H9 (cell line): ENCODE measurements at regions not wholly inside any gene's neighbourhood (a gene's known extent, or its start where the extent isn't known, plus 50 kb on each side); places are given as distances from the start of the nearest gene placed in this dataset.

Experiments used
- DNase-seq: peaks from one replicate; pipeline ENCODE4 v3.0.0-alpha.2; 2017
- H2AFZ ChIP-seq: one replicate; pipeline ENCODE4 v1.6.1; 2013; ENCODE audit warnings: mild to moderate bottlenecking, low read length, control low read depth, moderate library complexity
- H2AK5ac ChIP-seq: 2 replicates; pipeline ENCODE4 v1.6.1; 2013; ENCODE audit warnings: low read length, control low read depth, mixed read lengths; ENCODE audit not compliant: insufficient read length
- H2BK120ac ChIP-seq: one replicate; pipeline ENCODE4 v1.6.1; 2013; ENCODE audit warnings: low read depth, mild to moderate bottlenecking, low read length, control low read depth, inconsistent platforms; ENCODE audit not compliant: poor library complexity, severe bottlenecking
- H2BK12ac ChIP-seq: 2 replicates; pipeline ENCODE4 v1.6.1; 2013; ENCODE audit warnings: low read length, control low read depth, mixed read lengths, low read depth; ENCODE audit not compliant: insufficient read length
- H2BK15ac ChIP-seq: 2 replicates; pipeline ENCODE4 v1.6.1; 2013; ENCODE audit warnings: low read depth, low read length, control low read depth
- H2BK20ac ChIP-seq: one replicate; pipeline ENCODE4 v1.6.1; 2013; ENCODE audit warnings: low read depth, mild to moderate bottlenecking, low read length, control low read depth, inconsistent platforms; ENCODE audit not compliant: poor library complexity, severe bottlenecking
- H2BK5ac ChIP-seq: 2 replicates; pipeline ENCODE4 v1.6.1; 2013; ENCODE audit warnings: low read length, control low read depth, mixed read lengths; ENCODE audit not compliant: insufficient read length
- H3K14ac ChIP-seq: 2 replicates; pipeline ENCODE4 v1.6.1; 2013; ENCODE audit warnings: low read length, control low read depth; ENCODE audit not compliant: insufficient read depth
- H3K18ac ChIP-seq: 2 replicates; pipeline ENCODE4 v1.6.1; 2013; ENCODE audit warnings: low read depth, mild to moderate bottlenecking, mixed read lengths, low read length, control low read depth; ENCODE audit not compliant: insufficient read length
- H3K23ac ChIP-seq: 2 replicates; pipeline ENCODE4 v1.6.1; 2013; ENCODE audit warnings: low read length, control low read depth, mixed read lengths, low read depth; ENCODE audit not compliant: insufficient read length
- H3K23me2 ChIP-seq: 2 replicates; pipeline ENCODE4 v1.6.1; 2013; ENCODE audit warnings: low read depth, mild to moderate bottlenecking, mixed read lengths, low read length, control low read depth; ENCODE audit not compliant: insufficient read length, poor library complexity, severe bottlenecking
- H3K27ac ChIP-seq: 2 replicates; pipeline ENCODE4 v1.5.1; 2013; ENCODE audit warnings: low read length, control low read depth, mixed read lengths, low read depth; ENCODE audit not compliant: insufficient read length
- H3K27me3 ChIP-seq: 2 replicates; pipeline ENCODE4 v1.6.1; 2013; ENCODE audit warnings: low read length, control low read depth, inconsistent platforms; ENCODE audit not compliant: insufficient read depth
- H3K4ac ChIP-seq: 2 replicates; pipeline ENCODE4 v1.6.1; 2013; ENCODE audit warnings: low read depth, mild to moderate bottlenecking, control low read depth, inconsistent platforms, low read length, moderate library complexity
- H3K4me1 ChIP-seq: 2 replicates; pipeline ENCODE4 v1.6.1; 2013; ENCODE audit warnings: low read length, control low read depth, inconsistent platforms; ENCODE audit not compliant: insufficient read depth
- H3K4me2 ChIP-seq: 2 replicates; pipeline ENCODE4 v1.6.1; 2013; ENCODE audit warnings: low read length, control low read depth, mixed read lengths; ENCODE audit not compliant: insufficient read length, insufficient read depth
- H3K56ac ChIP-seq: 2 replicates; pipeline ENCODE4 v1.6.1; 2013; ENCODE audit warnings: low read depth, mild to moderate bottlenecking, mixed read lengths, low read length, control low read depth; ENCODE audit not compliant: insufficient read length
- H3K79me1 ChIP-seq: 2 replicates; pipeline ENCODE4 v1.6.1; 2013; ENCODE audit warnings: low read depth, mild to moderate bottlenecking, moderate library complexity, low read length, control low read depth, inconsistent platforms; ENCODE audit not compliant: insufficient read depth, poor library complexity, severe bottlenecking
- H3K79me2 ChIP-seq: 2 replicates; pipeline ENCODE4 v1.6.1; 2013; ENCODE audit warnings: low read length, control low read depth, inconsistent platforms; ENCODE audit not compliant: insufficient read depth
- H3K9ac ChIP-seq: 2 replicates; pipeline ENCODE4 v1.6.1; 2013; ENCODE audit warnings: low read length, control low read depth, mixed read lengths; ENCODE audit not compliant: insufficient read length; ENCODE audit errors: extremely low read depth
- H3K9me3 ChIP-seq: one replicate; pipeline ENCODE4 v1.6.1; 2013; ENCODE audit warnings: low read depth, low read length, inconsistent platforms; ENCODE audit not compliant: control insufficient read depth
- H3T11ph ChIP-seq: one replicate; pipeline ENCODE4 v1.6.1; 2013; ENCODE audit warnings: mild to moderate bottlenecking, low read length, control low read depth, inconsistent platforms
- H4K20me1 ChIP-seq: one replicate; pipeline ENCODE4 v1.6.1; 2013; ENCODE audit not compliant: control insufficient read depth, insufficient read length, insufficient read depth
- H4K5ac ChIP-seq: 2 replicates; pipeline ENCODE4 v1.6.1; 2013; ENCODE audit warnings: low read depth, mild to moderate bottlenecking, mixed read lengths, low read length, control low read depth; ENCODE audit not compliant: insufficient read length
- H4K8ac ChIP-seq: replicated peaks from 2 replicates; pipeline ENCODE4 v1.6.1; 2013; ENCODE audit warnings: low read length, control low read depth, mixed read lengths, low read depth; ENCODE audit not compliant: insufficient read length
- H4K91ac ChIP-seq: 2 replicates; pipeline ENCODE4 v1.6.1; 2013; ENCODE audit warnings: low read depth, mild to moderate bottlenecking, moderate library complexity, mixed read lengths, low read length, control low read depth; ENCODE audit not compliant: insufficient read length
- H3K27ac Mint-ChIP-seq, 3 experiments: 2 replicates in 2 of 3; 3 replicates in 1 of 3; pipeline ENCODE4 v1.8.0; 2020 to 2021; ENCODE audit warnings: mixed read lengths in 3 of 3, mild to moderate bottlenecking in 1 of 3, moderate library complexity in 1 of 3
- H3K27me3 Mint-ChIP-seq: 2 replicates; pipeline ENCODE4 v1.8.0; 2021; ENCODE audit warnings: low read depth, mild to moderate bottlenecking, moderate library complexity, mixed read lengths
- H3K36me3 Mint-ChIP-seq, 3 experiments: 2 replicates in 2 of 3; 3 replicates in 1 of 3; pipeline ENCODE4 v1.8.0; 2020 to 2021; ENCODE audit warnings: low read depth in 3 of 3, mixed read lengths in 3 of 3; ENCODE audit not compliant: insufficient read depth in 1 of 3
- H3K4me1 Mint-ChIP-seq, 2 experiments: 2 replicates each; pipeline ENCODE4 v1.8.0; 2020; ENCODE audit warnings: mixed read lengths in 2 of 2
- H3K4me3 Mint-ChIP-seq, 2 experiments: 2 replicates in 1 of 2; 3 replicates in 1 of 2; pipeline ENCODE4 v1.8.0; 2020 to 2021; ENCODE audit warnings: mild to moderate bottlenecking in 2 of 2, mixed read lengths in 2 of 2, moderate library complexity in 1 of 2
- H3K9me3 Mint-ChIP-seq, 2 experiments: 2 replicates in 1 of 2; 3 replicates in 1 of 2; pipeline ENCODE4 v1.8.0; 2020; ENCODE audit warnings: mild to moderate bottlenecking in 2 of 2, mixed read lengths in 2 of 2, moderate library complexity in 1 of 2
- CTCF ChIP-seq: fragments of 200-600 bp; sonication (generic); conservative IDR thresholded peaks from 3 replicates; pipeline ENCODE4 v1.8.0; 2021; ENCODE audit warnings: antibody characterized with exemption, mild to moderate bottlenecking
- WGBS: extraction: QIAGEN DNeasy Blood & Tissue Kit; methylation state at CpG from one replicate; pipeline ENCODE4 v1.1.7; 2013; ENCODE audit warnings: missing lambda C conversion rate, low lambda C conversion rate, mixed read lengths; ENCODE audit not compliant: insufficient read length; ENCODE audit errors: extremely low coverage; 5-methylcytosine and 5-hydroxymethylcytosine counted together

- no peak overlapping the region for H3K14ac ChIP-seq
- no peaks in the 10 kb centered on the region for H4K20me1 ChIP-seq
- WGBS: no CpG with 5 or more reads among the region's 5 CpGs
- Mint-ChIP-seq H3K27ac (no peak overlapping the region), H3K4me3 (no peak overlapping the region), H3K9me3 (peaks cover 2% of the 10 kb centered on the region in 2 experiments; a peak in 3 of 5 replicates), H3K27me3 (no peaks in the 10 kb centered on the region), H3K36me3 (0 out of 7 replicates have a peak, but pooled peaks cover 0 to 3% (median 0%) of the 10 kb centered on the region in 3 experiments), H3K4me1 (peaks cover 4 to 7% of the 10 kb centered on the region in 2 experiments)
- H2BK15ac ChIP-seq: no peak overlapping the region
- H3K56ac ChIP-seq: no peak overlapping the region
- no peaks in the 10 kb centered on the region for H3K23me2 ChIP-seq
- DNase-seq: no peak
- H3K27ac ChIP-seq: no peak overlapping the region
- no peak for TF ChIP-seq CTCF
- H3K4me1 ChIP-seq: no peaks in the 10 kb centered on the region
- no peak overlapping the region for H4K8ac ChIP-seq
- no peak overlapping the region for H4K91ac ChIP-seq
- H3K23ac ChIP-seq: no peak overlapping the region
- H2BK5ac ChIP-seq: no peak overlapping the region
- no peak overlapping the region for H2AK5ac ChIP-seq
- no peak overlapping the region for H3K4me2 ChIP-seq
- H3K4ac ChIP-seq: no peak overlapping the region
- no peak overlapping the region for H3T11ph ChIP-seq
- H3K27me3 ChIP-seq: no peaks in the 10 kb centered on the region
- H3K79me1 ChIP-seq: no peaks in the 10 kb centered on the region
- H2AFZ ChIP-seq: no peak overlapping the region
- H3K18ac ChIP-seq: no peak overlapping the region
- no peaks in the 10 kb centered on the region for H3K79me2 ChIP-seq
- H3K9ac ChIP-seq: no peak overlapping the region
- no peak overlapping the region for H4K5ac ChIP-seq
- no peak overlapping the region for H2BK20ac ChIP-seq
- H2BK12ac ChIP-seq: no peak overlapping the region
- no peaks in the 10 kb centered on the region for H3K9me3 ChIP-seq
- H2BK120ac ChIP-seq: no peak overlapping the region
These were observed 142.8 kb upstream of the PELI2 start for GRCh38 chr14:55975281-55975910.
